ENCODE measurements at regions not wholly inside any gene's neighbourhood (a gene's known extent, or its start where the extent isn't known, plus 50 kb on each side); places are given as distances from the start of the nearest gene placed in this dataset.

GRCh38 chr2:129354631-129355030 lies 624.8 kb upstream of the RAB6C start:
- Histone ChIP-seq H3K27ac (no peak overlapping the region), H3K27me3 (no peaks in the 10 kb centered on the region), H3K4me3 (no peak overlapping the region), H3K9me3 (no peaks in the 10 kb centered on the region), H3K4me1 (no peaks in the 10 kb centered on the region), H3K36me3 (replicated peaks in 1 of 2; ENCODE audit: insufficient read depth in 1 of 2, low read depth in 2 of 2) (no peaks in the 10 kb centered on the region)
- intact Hi-C loops (cut with DNase I) = no loop called here
- no peak for ATAC-seq
- 64 to 74% methylated on average over 2 of the region's 2 CpGs for WGBS, 2 donors
- DNase-seq = no peak
- TF ChIP-seq, protein P1, sequence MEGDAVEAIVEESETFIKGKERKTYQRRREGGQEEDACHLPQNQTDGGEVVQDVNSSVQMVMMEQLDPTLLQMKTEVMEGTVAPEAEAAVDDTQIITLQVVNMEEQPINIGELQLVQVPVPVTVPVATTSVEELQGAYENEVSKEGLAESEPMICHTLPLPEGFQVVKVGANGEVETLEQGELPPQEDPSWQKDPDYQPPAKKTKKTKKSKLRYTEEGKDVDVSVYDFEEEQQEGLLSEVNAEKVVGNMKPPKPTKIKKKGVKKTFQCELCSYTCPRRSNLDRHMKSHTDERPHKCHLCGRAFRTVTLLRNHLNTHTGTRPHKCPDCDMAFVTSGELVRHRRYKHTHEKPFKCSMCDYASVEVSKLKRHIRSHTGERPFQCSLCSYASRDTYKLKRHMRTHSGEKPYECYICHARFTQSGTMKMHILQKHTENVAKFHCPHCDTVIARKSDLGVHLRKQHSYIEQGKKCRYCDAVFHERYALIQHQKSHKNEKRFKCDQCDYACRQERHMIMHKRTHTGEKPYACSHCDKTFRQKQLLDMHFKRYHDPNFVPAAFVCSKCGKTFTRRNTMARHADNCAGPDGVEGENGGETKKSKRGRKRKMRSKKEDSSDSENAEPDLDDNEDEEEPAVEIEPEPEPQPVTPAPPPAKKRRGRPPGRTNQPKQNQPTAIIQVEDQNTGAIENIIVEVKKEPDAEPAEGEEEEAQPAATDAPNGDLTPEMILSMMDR (IDR thresholded peaks at IDR 0.05) = no peak
- no peak for TF ChIP-seq POLR2A (IDR thresholded peaks at IDR 0.05)

GRCh38 chr2:129361688-129362087 lies 617.8 kb upstream of the RAB6C start:
- no peaks in the 10 kb centered on the region for H3K9me3 ChIP-seq
- no peaks in the 10 kb centered on the region for H3K27me3 ChIP-seq
- DNase-seq = no peak
- no peak for ATAC-seq
- TF ChIP-seq, protein P1 (IDR thresholded peaks at IDR 0.05) = no peak
- TF ChIP-seq POLR2A (IDR thresholded peaks at IDR 0.05) = no peak
- H3K4me3 ChIP-seq = no peak overlapping the region
- H3K27ac ChIP-seq = no peak overlapping the region
- no peaks in the 10 kb centered on the region for H3K4me1 ChIP-seq
- WGBS, 2 donors = 92 to 100% methylated on average over 3 of the region's 3 CpGs
- H3K36me3 ChIP-seq (replicated peaks in 1 of 2; ENCODE audit: insufficient read depth in 1 of 2, low read depth in 2 of 2) = no peaks in the 10 kb centered on the region
- intact Hi-C loops (cut with DNase I) = no loop called here

- H3K4me1 ChIP-seq = no peaks in the 10 kb centered on the region
- DNase-seq (no peak), ATAC-seq (no peak)
- intact Hi-C loops (cut with DNase I) = no loop called here
- no peaks in the 10 kb centered on the region for H3K36me3 ChIP-seq (replicated peaks in 1 of 2; ENCODE audit: insufficient read depth in 1 of 2, low read depth in 2 of 2)
- WGBS, 2 donors = 59 to 74% methylated on average over 7 of the region's 7 CpGs
- no peaks in the 10 kb centered on the region for H3K9me3 ChIP-seq
- no peak overlapping the region for H3K4me3 ChIP-seq
- no peak for TF ChIP-seq POLR2A (IDR thresholded peaks at IDR 0.05)
- TF ChIP-seq, protein P1 (IDR thresholded peaks at IDR 0.05) = no peak
- H3K27me3 ChIP-seq = no peaks in the 10 kb centered on the region
- H3K27ac ChIP-seq = no peak overlapping the region
Observed at GRCh38 chr2:129366263-129366662, 613.2 kb upstream of the RAB6C start.

DNA sequence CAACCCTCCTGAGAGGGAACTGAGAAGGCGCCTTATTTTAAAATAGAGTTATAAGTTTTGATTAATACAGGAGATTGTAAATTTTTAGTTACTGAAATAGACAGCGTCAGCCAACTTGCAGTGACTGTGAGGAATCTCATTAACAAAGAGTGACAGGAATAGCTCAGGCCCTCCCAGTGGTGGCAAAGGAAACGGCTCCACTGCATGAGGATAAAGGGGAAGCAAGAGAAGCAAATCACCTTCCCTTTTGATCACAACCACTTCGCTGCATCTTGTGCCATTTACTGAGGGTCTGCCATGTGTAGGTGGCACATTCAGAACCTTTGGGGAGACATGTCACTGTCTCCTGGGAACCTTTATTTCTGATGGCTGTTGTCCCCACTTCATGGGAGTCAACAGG lies 612.4 kb upstream of the RAB6C start:
- no peak for TF ChIP-seq POLR2A (IDR thresholded peaks at IDR 0.05)
- TF ChIP-seq, protein P1 (IDR thresholded peaks at IDR 0.05) = no peak
- intact Hi-C loops (cut with DNase I) = no loop called here
- no peaks in the 10 kb centered on the region for H3K4me1 ChIP-seq
- DNase-seq = no peak
- WGBS, 2 donors = 73 to 74% methylated on average over 4 of the region's 4 CpGs
- no peaks in the 10 kb centered on the region for H3K27me3 ChIP-seq
- H3K4me3 ChIP-seq = no peak overlapping the region
- no peak for ATAC-seq
- H3K36me3 ChIP-seq (replicated peaks in 1 of 2; ENCODE audit: insufficient read depth in 1 of 2, low read depth in 2 of 2) = no peaks in the 10 kb centered on the region
- no peaks in the 10 kb centered on the region for H3K9me3 ChIP-seq
- no peak overlapping the region for H3K27ac ChIP-seq

- no peaks in the 10 kb centered on the region for H3K9me3 ChIP-seq
- no peaks in the 10 kb centered on the region for H3K27me3 ChIP-seq
- no peak for DNase-seq
- no peak overlapping the region for H3K27ac ChIP-seq
- no peak overlapping the region for H3K4me3 ChIP-seq
- no peak for TF ChIP-seq POLR2A (IDR thresholded peaks at IDR 0.05)
- TF ChIP-seq, protein P1 (IDR thresholded peaks at IDR 0.05) = no peak
- intact Hi-C loops (cut with DNase I) = no loop called here
- no peaks in the 10 kb centered on the region for H3K36me3 ChIP-seq (replicated peaks in 1 of 2; ENCODE audit: insufficient read depth in 1 of 2, low read depth in 2 of 2)
- no peaks in the 10 kb centered on the region for H3K4me1 ChIP-seq
- 90 to 91% methylated on average over 2 of the region's 2 CpGs for WGBS, 2 donors
- no peak for ATAC-seq
Observed at GRCh38 chr2:129369437-129369836, 610.0 kb upstream of the RAB6C start.
